NOMO-1 (cell line): ENCODE measurements at regions not wholly inside any gene's neighbourhood (a gene's known extent, or its start where the extent isn't known, plus 50 kb on each side); places are given as distances from the start of the nearest gene placed in this dataset.

Source experiments
- DNase-seq, 2 experiments: peaks; one replicate each; lab custom pipeline; 2025; ENCODE audit not compliant: unreplicated experiment in 2 of 2; lab: John Stamatoyannopoulos, UW

GRCh38 chr16:85475233-85475632 lies 137.9 kb upstream of the GSE1 start:
- no peak for DNase-seq

GRCh38 chr16:85475691-85476300 lies 137.3 kb upstream of the GSE1 start:
- no peak for DNase-seq

- no peak for DNase-seq
Observed at GRCh38 chr16:85476389-85476788, 136.7 kb upstream of the GSE1 start.

DNA sequence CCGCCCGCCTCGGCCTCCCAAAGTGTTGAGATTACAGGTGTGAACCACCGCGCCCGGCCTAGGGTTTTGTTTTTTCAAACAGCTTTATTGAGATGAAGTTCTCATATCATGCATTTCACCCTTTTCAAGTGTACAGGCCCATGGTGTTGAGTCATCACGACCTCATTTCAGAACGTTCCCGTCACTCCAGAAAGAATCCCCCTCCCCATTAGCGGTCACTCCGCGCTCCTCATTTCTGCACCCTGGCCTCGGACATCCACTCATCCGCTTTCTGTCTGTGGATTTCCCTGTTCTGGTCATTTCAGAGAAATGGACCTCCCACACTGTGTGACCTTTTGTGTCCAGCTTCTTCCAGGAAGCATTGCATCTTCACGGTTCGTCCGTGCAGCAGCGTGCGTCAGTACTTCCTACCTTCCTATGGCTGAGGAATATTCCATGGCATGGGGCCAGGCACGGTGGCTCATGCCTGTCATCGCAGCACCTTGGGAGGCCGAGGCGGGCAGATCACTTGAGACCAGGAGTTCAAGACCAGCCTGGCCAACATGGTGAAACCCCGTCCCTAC lies 135.2 kb upstream of the GSE1 start:
- DNase-seq = no peak

DNA sequence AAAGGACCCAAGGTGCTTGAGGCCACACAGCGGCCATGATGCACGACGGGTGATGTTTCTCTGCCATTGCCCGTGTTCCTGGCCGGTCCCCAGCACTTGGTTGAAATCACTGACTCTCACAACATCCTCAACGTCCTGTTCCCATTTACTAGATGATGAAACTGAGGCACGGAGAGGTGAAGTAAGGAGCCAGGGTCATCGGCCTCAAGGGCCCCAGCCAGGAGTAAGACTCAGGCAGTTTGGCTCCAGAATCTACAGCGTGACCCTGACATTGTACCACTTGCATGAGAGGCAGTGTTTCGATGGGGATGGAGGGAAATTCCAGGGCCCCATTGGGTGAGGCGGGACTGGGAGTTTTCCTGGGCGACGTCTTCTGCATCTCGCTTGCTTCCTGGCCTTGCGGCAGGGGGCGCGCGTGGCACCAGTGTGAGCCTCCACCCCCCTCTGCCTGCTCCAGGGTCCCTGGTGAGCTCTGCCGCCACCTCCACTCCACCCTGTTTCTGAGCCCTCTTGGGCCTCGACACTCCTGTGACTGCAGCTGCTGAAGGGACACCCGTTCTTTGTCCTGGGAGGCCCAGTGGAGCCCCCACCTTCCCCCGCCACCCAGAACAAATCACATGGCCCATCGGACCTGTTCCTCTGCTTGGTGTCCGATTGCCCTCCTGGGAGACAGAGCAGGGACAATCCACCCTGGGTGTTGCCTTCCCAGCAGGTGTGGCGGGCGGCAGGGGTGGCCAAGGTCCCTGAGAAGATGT lies 133.0 kb upstream of the GSE1 start:
- peak; percentile 12 to 19 for DNase-seq

- no peak for DNase-seq
Observed at GRCh38 chr16:85480727-85481101, 132.4 kb upstream of the GSE1 start.

DNA sequence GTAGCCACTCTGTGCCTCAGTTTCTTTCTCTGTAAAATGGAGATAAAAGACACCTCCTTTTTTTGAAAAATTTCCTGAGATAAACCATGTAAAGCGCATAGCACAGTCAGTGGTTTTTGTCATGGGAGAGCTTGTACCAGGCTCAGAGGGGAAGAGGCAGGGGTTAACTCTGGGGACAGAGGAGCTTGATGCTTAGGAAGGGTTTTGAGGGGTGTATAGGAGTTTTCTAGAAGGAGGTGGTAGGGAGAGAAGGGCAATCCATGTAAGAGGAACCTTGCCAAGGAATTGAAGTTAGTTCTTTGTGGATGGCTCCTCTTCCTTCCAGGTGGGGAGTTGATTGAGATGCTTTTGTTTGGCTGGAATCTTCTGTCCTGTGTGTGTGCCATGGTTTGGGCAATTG lies 131.9 kb upstream of the GSE1 start:
- DNase-seq = no peak

DNA sequence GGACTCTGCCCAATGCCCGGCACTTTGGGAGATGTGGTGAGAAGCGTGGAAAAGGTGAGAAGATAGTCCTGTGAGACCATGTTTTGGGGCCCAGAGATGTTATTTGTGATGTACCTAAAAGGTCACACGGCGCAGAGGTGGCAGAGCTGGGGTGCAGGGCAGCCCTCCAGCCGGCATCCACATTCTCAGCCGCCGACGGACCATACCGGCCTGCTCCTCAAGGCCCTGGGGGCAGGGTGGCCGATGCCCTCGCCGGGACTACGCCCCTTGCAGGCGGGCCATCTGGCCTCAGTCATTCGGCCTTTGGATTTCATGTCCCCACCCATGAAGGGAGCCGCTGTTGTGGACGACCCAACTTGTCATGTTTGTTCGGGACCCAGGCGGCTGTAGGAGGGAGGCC lies 131.4 kb upstream of the GSE1 start:
- no peak for DNase-seq

- DNase-seq = no peak
Observed at GRCh38 chr16:85483424-85483823, 129.7 kb upstream of the GSE1 start.

GRCh38 chr16:85484347-85485300 lies 128.5 kb upstream of the GSE1 start:
- no peak for DNase-seq

GRCh38 chr16:85485379-85485778 lies 127.7 kb upstream of the GSE1 start:
- no peak for DNase-seq

- DNase-seq = no peak
Observed at GRCh38 chr16:85486256-85486915, 126.7 kb upstream of the GSE1 start.

- no peak for DNase-seq
Observed at GRCh38 chr16:85488414-85488813, 124.7 kb upstream of the GSE1 start.

- no peak for DNase-seq
Observed at GRCh38 chr16:85490407-85491057, 122.6 kb upstream of the GSE1 start.

DNA sequence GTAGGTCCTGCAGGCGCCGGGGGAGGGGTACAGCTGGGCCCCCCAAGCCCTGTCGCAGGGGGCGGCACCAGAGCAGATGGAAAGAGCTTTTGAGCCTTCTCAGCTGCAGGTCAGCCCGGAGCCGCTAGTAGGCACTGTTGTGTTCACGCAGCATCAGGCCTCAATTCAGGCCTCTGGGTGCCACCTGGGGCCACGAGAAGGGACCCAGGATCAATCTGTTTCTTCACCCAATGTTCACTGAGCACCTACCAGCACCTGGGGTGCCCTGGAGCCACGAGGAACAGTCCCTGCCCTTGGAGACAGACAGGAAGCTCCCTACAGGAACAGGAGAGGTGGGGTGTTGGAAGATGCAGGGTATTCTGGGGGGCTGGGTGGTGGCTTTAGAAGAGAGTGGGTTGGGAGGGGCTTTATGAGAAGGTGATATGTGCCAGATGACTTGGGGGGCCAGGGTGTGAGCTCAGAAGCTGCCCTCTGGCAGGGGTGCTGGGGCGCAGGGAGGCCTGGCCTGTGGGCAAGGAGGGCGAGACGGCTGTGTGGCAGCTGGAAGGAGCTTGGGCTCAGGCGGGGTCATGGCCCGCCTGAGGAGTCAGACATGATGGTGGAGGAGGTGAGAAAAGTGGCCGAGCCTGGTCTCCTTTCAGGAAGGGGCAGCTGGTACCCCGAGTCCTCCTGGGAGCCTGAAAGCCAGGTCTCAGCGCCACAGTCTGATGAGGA lies 121.9 kb upstream of the GSE1 start:
- peak; percentile 25 to 31 for DNase-seq

DNA sequence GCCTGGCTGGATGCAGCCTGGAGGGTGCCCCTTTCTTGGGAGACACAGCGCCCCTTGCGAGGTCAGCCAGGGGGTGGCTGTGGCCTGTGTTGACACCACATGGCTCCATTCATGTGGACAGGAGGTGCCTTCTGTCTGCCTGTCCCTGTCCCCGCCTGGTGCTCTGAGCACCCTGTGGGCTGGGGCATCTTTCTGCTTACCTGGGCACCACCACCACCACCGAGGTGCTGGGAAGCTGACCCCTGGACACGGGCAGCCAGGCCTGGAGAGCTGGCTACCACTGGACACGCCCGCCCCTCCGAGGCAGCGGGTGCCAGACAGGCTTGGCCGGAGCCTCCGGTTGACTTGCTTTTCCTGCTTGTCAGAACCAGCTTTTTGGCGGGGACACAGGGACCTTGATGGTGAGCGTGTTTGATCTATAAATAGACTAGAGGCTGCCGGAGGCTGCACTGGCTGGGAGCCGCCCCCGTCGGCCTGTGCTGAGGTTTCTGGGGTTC lies 121.3 kb upstream of the GSE1 start:
- DNase-seq = no peak

- no peak for DNase-seq
Observed at GRCh38 chr16:85492295-85492864, 120.7 kb upstream of the GSE1 start.

GRCh38 chr16:85494315-85494714 lies 118.8 kb upstream of the GSE1 start:
- DNase-seq = no peak

GRCh38 chr16:85495259-85495658 lies 117.9 kb upstream of the GSE1 start:
- no peak for DNase-seq
